SK-N-SH (cell line): ENCODE measurements at regions not wholly inside any gene's neighbourhood (a gene's known extent, or its start where the extent isn't known, plus 50 kb on each side); places are given as distances from the start of the nearest gene placed in this dataset.
"Not testable (repeated sequence)": the region's sequence is repeated elsewhere in the genome, so short reads cannot be mapped to it uniquely, and the experiment has no call there.

ENCODE experiments used
- CTCF ChIA-PET: fragments of 300-600, 350-600 bp; formaldehyde crosslinking; extraction: SDS; loops from one replicate; lab custom pipeline; 2021; lab: Yijun Ruan, JAX
- POLR2A ChIA-PET: fragments of 350-600 bp; sonication (Branson Sonifier 250); formaldehyde crosslinking; extraction: SDS; loops from one replicate; lab custom pipeline; 2020; ENCODE audit warnings: antibody characterized with exemption, inconsistent platforms; lab: Yijun Ruan, JAX
- DNase-seq: peaks from one replicate; pipeline ENCODE4 v3.0.0; 2012
- H2AFZ ChIP-seq: fragments of 200-600 bp; sonication (generic); 2 replicates; pipeline ENCODE4 v1.8.1; 2016; ENCODE audit warnings: antibody characterized with exemption, mild to moderate bottlenecking, low read depth
- H3F3A ChIP-seq: fragments of 200-600 bp; sonication (generic); replicated peaks from 2 replicates; pipeline ENCODE3; 2016; ENCODE audit warnings: antibody characterized with exemption, mild to moderate bottlenecking; ENCODE audit not compliant: insufficient read depth
- H3K27ac ChIP-seq, 2 experiments: fragments of 200-500 bp in 1 of 2; fragments of 200-600 bp in 1 of 2; sonication (Bioruptor generic) in 1 of 2; sonication (generic), shearing (Covaris generic) in 1 of 2; 2 replicates each; pipeline versions ENCODE4 v1.5.1 to v1.6.1; 2014 to 2016; ENCODE audit warnings: low read depth in 2 of 2, inconsistent platforms in 1 of 2, low read length in 1 of 2, mild to moderate bottlenecking in 1 of 2, mixed read lengths in 1 of 2
- H3K27me3 ChIP-seq: fragments of 200-600 bp; sonication (generic), shearing (Covaris generic); 2 replicates; pipeline ENCODE4 v1.6.1; 2016; ENCODE audit warnings: mixed run types; ENCODE audit not compliant: insufficient read depth
- H3K36me3 ChIP-seq, 2 experiments: fragments of 200-500 bp in 1 of 2; fragments of 200-600 bp in 1 of 2; sonication (Bioruptor generic) in 1 of 2; sonication (generic) in 1 of 2; replicated peaks in 1 of 2; 2 replicates each; pipeline versions ENCODE3 to v1.5.1; 2014 to 2016; ENCODE audit warnings: low read length in 1 of 2, mild to moderate bottlenecking in 1 of 2; ENCODE audit not compliant: insufficient read depth in 2 of 2, control insufficient read depth in 1 of 2
- H3K4me1 ChIP-seq, 2 experiments: fragments of 200-500 bp in 1 of 2; fragments of 200-600 bp in 1 of 2; sonication (Bioruptor generic) in 1 of 2; sonication (generic), shearing (Covaris generic) in 1 of 2; 2 replicates each; pipeline versions ENCODE4 v1.5.1 to v1.6.1; 2014 to 2016; ENCODE audit warnings: low read depth in 1 of 2, low read length in 1 of 2, mixed run types in 1 of 2; ENCODE audit not compliant: insufficient read depth in 2 of 2, control insufficient read depth in 1 of 2
- H3K4me2 ChIP-seq: fragments of 200-600 bp; sonication (generic), shearing (Covaris generic); 2 replicates; pipeline ENCODE4 v1.6.1; 2017; ENCODE audit warnings: mixed run types
- H3K4me3 ChIP-seq, 2 experiments: fragments of 200-500 bp in 1 of 2; fragments of 200-600 bp in 1 of 2; sonication (Bioruptor generic) in 1 of 2; sonication (generic), shearing (Covaris generic) in 1 of 2; 2 replicates each; pipeline versions ENCODE4 v1.5.1 to v1.8.1; 2014 to 2016; ENCODE audit warnings: low read depth in 2 of 2, inconsistent platforms in 1 of 2, low read length in 1 of 2, mild to moderate bottlenecking in 1 of 2, mixed read lengths in 1 of 2, moderate library complexity in 1 of 2
- H3K79me2 ChIP-seq: fragments of 200-600 bp; sonication (generic); 2 replicates; pipeline ENCODE4 v1.8.1; 2017; ENCODE audit warnings: mild to moderate bottlenecking; ENCODE audit not compliant: insufficient read depth
- H3K9ac ChIP-seq: fragments of 200-600 bp; sonication (generic); 2 replicates; pipeline ENCODE4 v1.6.1; 2017; ENCODE audit warnings: mixed run types
- H3K9me2 ChIP-seq: fragments of 200-600 bp; sonication (generic); 2 replicates; pipeline ENCODE4 v1.6.1; 2017; ENCODE audit warnings: mixed run types
- H3K9me3 ChIP-seq: fragments of 200-600 bp; sonication (generic); 2 replicates; pipeline ENCODE4 v1.6.1; 2017; ENCODE audit warnings: mixed run types, mild to moderate bottlenecking, moderate library complexity
- H4K20me1 ChIP-seq: fragments of 200-600 bp; sonication (generic); 2 replicates; pipeline ENCODE4 v1.6.1; 2017; ENCODE audit warnings: mild to moderate bottlenecking, mixed run types; ENCODE audit not compliant: insufficient read depth
- CHD2 ChIP-seq: fragments of 150-350 bp; IDR thresholded peaks from 2 replicates; pipeline ENCODE4 v1.6.1; 2018; ENCODE audit warnings: low read length; ENCODE audit not compliant: partially characterized antibody
- EP300 ChIP-seq, 2 experiments: IDR thresholded peaks; 2 replicates each; pipeline versions ENCODE4 v1.4.0 to v1.6.1; 2012; ENCODE audit warnings: borderline replicate concordance in 1 of 2, low read depth in 1 of 2, low read length in 1 of 2
- FOSL2 ChIP-seq: IDR thresholded peaks from 2 replicates; pipeline ENCODE4 v1.4.0; 2012; ENCODE audit warnings: low read depth, mild to moderate bottlenecking, moderate library complexity, borderline replicate concordance
- FOXJ3 ChIP-seq: sonication (generic); formaldehyde crosslinking; IDR thresholded peaks from 2 replicates; pipeline ENCODE4 v1.5.1; 2020; ENCODE audit warnings: mild to moderate bottlenecking, missing genetic modification reagents
- FOXM1 ChIP-seq: IDR thresholded peaks from 2 replicates; pipeline ENCODE4 v1.4.0; 2012; ENCODE audit warnings: low read depth, mild to moderate bottlenecking
- GABPA ChIP-seq: IDR thresholded peaks from 2 replicates; pipeline ENCODE4 v1.4.0; 2012; ENCODE audit warnings: low read depth, mild to moderate bottlenecking
- JUND ChIP-seq: IDR thresholded peaks from 2 replicates; pipeline ENCODE4 v1.4.0; 2012
- MAX ChIP-seq: IDR thresholded peaks from 2 replicates; pipeline ENCODE4 v1.4.0; 2012; ENCODE audit warnings: low read depth
- NFIC ChIP-seq: IDR thresholded peaks from 2 replicates; pipeline ENCODE4 v1.4.0; 2012; ENCODE audit warnings: borderline replicate concordance
- RAD21 ChIP-seq: IDR thresholded peaks from 2 replicates; pipeline ENCODE4 v1.6.1; 2012; ENCODE audit warnings: mild to moderate bottlenecking, low read length
- RCOR1 ChIP-seq: fragments of 150-350 bp; IDR thresholded peaks from 2 replicates; pipeline ENCODE4 v1.6.1; 2017; ENCODE audit warnings: antibody characterized with exemption, low read length
- RFX5 ChIP-seq: IDR thresholded peaks from 2 replicates; pipeline ENCODE4 v1.6.1; 2012; ENCODE audit warnings: mild to moderate bottlenecking, improper control_type of control experiment, low read length
- RXRA ChIP-seq: IDR thresholded peaks from 2 replicates; pipeline ENCODE4 v1.4.0; 2012; ENCODE audit warnings: low read depth, mild to moderate bottlenecking, borderline replicate concordance
- SMC3 ChIP-seq: IDR thresholded peaks from 2 replicates; pipeline ENCODE4 v1.6.1; 2012; ENCODE audit warnings: low read depth, low read length, improper control_type of control experiment
- TEAD4 ChIP-seq: IDR thresholded peaks from 2 replicates; pipeline ENCODE4 v1.4.0; 2012; ENCODE audit warnings: mild to moderate bottlenecking, borderline replicate concordance; ENCODE audit not compliant: insufficient read depth
- YY1 ChIP-seq: IDR thresholded peaks from 2 replicates; pipeline ENCODE4 v1.4.0; 2012; ENCODE audit warnings: low read depth, mild to moderate bottlenecking
- WGBS: methylation state at CpG from one replicate; pipeline ENCODE4 v1.1.6; 2017; ENCODE audit warnings: low lambda C conversion rate; 5-methylcytosine and 5-hydroxymethylcytosine counted together
- TF ChIP-seq, protein P1 (sequence below): IDR thresholded peaks from 2 replicates; pipeline ENCODE4 v1.4.0; 2012; ENCODE audit warnings: low read depth, borderline replicate concordance
- TF ChIP-seq, protein P2 (sequence below): fragments of 200-600 bp; sonication (generic); IDR thresholded peaks from 2 replicates; pipeline ENCODE4 v1.6.1; 2017; ENCODE audit warnings: antibody characterized with exemption, mild to moderate bottlenecking, moderate library complexity

DNA sequence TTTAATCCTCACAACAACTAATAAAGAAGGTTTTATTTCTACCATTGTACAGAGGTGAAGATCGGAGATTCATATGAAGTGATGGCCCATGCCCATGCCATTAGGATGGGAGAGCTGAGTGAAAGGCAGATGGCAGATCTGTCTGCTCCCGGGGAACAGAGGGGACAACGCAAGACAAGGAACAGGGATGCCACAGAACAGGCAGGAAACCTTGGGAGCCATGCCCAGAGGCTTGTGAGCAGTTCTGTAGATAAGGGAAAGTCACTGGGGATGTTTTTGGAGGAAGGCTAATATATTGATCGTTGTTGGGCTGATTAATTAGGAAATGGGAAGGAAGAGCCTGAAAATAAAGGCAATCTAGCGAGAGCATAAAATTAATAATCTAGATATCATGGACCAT, 73.1 kb upstream of the ITGB1 start:
- no peaks in the 10 kb centered on the region for H3K27me3 ChIP-seq
- H4K20me1 ChIP-seq, result no peaks in the 10 kb centered on the region
- no peak overlapping the region for H3K9ac ChIP-seq
- H3K4me1 ChIP-seq, result peaks cover 0 to 12% of the 10 kb centered on the region in 2 experiments; a peak in 2 of 4 replicates
- H3K4me3 ChIP-seq, result no peak overlapping the region
- no peaks in the 10 kb centered on the region for H3K36me3 ChIP-seq
- no peak overlapping the region for H2AFZ ChIP-seq
- peak overlapping the region in 1 of 2 experiments; percentile 95; a peak in 1 of 4 replicates for H3K27ac ChIP-seq
- H3K79me2 ChIP-seq, result no peaks in the 10 kb centered on the region
- no peak overlapping the region for H3K4me2 ChIP-seq
- H3K9me3 ChIP-seq, result no peaks in the 10 kb centered on the region
- 95% methylated on average over 5 of the region's 5 CpGs for WGBS
- TF ChIP-seq RXRA, result no peak
- TF ChIP-seq TEAD4, result no peak
- TF ChIP-seq SMC3, result no peak
- TF ChIP-seq RFX5, result no peak
- no peak for TF ChIP-seq MAX
- no peak for TF ChIP-seq NFIC
- TF ChIP-seq, protein P1, sequence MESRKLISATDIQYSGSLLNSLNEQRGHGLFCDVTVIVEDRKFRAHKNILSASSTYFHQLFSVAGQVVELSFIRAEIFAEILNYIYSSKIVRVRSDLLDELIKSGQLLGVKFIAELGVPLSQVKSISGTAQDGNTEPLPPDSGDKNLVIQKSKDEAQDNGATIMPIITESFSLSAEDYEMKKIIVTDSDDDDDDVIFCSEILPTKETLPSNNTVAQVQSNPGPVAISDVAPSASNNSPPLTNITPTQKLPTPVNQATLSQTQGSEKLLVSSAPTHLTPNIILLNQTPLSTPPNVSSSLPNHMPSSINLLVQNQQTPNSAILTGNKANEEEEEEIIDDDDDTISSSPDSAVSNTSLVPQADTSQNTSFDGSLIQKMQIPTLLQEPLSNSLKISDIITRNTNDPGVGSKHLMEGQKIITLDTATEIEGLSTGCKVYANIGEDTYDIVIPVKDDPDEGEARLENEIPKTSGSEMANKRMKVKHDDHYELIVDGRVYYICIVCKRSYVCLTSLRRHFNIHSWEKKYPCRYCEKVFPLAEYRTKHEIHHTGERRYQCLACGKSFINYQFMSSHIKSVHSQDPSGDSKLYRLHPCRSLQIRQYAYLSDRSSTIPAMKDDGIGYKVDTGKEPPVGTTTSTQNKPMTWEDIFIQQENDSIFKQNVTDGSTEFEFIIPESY, result no peak
- TF ChIP-seq FOSL2, result no peak
- TF ChIP-seq, protein P2, sequence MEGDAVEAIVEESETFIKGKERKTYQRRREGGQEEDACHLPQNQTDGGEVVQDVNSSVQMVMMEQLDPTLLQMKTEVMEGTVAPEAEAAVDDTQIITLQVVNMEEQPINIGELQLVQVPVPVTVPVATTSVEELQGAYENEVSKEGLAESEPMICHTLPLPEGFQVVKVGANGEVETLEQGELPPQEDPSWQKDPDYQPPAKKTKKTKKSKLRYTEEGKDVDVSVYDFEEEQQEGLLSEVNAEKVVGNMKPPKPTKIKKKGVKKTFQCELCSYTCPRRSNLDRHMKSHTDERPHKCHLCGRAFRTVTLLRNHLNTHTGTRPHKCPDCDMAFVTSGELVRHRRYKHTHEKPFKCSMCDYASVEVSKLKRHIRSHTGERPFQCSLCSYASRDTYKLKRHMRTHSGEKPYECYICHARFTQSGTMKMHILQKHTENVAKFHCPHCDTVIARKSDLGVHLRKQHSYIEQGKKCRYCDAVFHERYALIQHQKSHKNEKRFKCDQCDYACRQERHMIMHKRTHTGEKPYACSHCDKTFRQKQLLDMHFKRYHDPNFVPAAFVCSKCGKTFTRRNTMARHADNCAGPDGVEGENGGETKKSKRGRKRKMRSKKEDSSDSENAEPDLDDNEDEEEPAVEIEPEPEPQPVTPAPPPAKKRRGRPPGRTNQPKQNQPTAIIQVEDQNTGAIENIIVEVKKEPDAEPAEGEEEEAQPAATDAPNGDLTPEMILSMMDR, result no peak
- no peak for TF ChIP-seq RAD21
- TF ChIP-seq RCOR1, result no peak
- TF ChIP-seq EP300 (IDR thresholded peaks at IDR 0.05; ENCODE audit: borderline replicate concordance in 1 of 2, low read depth in 1 of 2, low read length in 1 of 2), result no peak
- no peak for TF ChIP-seq FOXM1
- no peak for TF ChIP-seq JUND
- TF ChIP-seq YY1, result no peak
- no peak for TF ChIP-seq FOXJ3 (CRISPR knock-in tag)
- TF ChIP-seq CHD2, result no peak
- TF ChIP-seq GABPA, result no peak
- TF ChIP-seq, all 33 proteins: peak for 0
- POLR2A ChIA-PET, result no interaction called here
- no peaks in the 10 kb centered on the region for H3K9me2 ChIP-seq
- no peak for DNase-seq
- peaks cover 25% of the 10 kb centered on the region for H3F3A ChIP-seq
- CTCF ChIA-PET, result no interaction called here

DNA sequence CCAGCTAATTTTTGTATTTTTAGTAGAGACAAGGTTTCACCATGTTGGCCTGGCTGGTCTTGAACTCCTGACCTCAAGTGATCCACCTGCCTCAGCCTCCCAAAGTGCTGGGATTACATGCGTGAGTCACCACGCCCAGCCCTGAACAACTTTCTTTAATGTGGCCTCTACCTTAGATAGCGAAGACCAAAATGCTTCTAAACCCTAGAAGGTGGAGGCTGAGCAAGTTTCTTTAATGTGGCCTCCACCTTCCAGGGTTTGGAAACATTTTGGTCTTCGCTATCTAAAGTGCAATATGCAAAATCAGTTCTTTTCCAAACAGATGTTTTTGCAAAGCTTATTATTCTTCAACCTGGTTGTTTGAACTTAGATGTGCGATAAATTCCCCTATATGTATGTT, 70.5 kb upstream of the ITGB1 start:
- H3K4me1 ChIP-seq, H3K79me2 ChIP-seq, H3K27me3 ChIP-seq, H2AFZ ChIP-seq, H3K4me3 ChIP-seq, H3K9ac ChIP-seq, H3K36me3 ChIP-seq, H3K9me3 ChIP-seq, POLR2A ChIA-PET, H3K9me2 ChIP-seq, H3K4me2 ChIP-seq, H4K20me1 ChIP-seq, H3K27ac ChIP-seq, DNase-seq: not testable (repeated sequence)
- H3F3A ChIP-seq, result peaks cover 16% of the 10 kb centered on the region
- CTCF ChIA-PET, result interaction anchor here (1.1 kb wide), 1 partner anchor 20 kb away, joined by 3 read pairs; no protein-coding TSS in a partner anchor
- 94% methylated on average over 5 of the region's 5 CpGs for WGBS
